Myocyte (in vitro differentiated cells): ENCODE measurements at regions not wholly inside any gene's neighbourhood (a gene's known extent, or its start where the extent isn't known, plus 50 kb on each side); places are given as distances from the start of the nearest gene placed in this dataset.
A peak's percentile ranks its signal among the peaks of the same experiment; 100 is the strongest.
"Not testable (repeated sequence)": the region's sequence is repeated elsewhere in the genome, so short reads cannot be mapped to it uniquely, and the experiment has no call there.

Experiments used
- DNase-seq: peaks from one replicate; pipeline ENCODE4 v3.0.0-alpha.2; 2012; ENCODE audit warnings: low read depth

GRCh38 chr6:12544821-12545565 is 171.6 kb upstream of the PHACTR1 start:
- DNase-seq: no peak

GRCh38 chr6:12545619-12546409 is 170.8 kb upstream of the PHACTR1 start:
- DNase-seq: peak; percentile 85

DNA sequence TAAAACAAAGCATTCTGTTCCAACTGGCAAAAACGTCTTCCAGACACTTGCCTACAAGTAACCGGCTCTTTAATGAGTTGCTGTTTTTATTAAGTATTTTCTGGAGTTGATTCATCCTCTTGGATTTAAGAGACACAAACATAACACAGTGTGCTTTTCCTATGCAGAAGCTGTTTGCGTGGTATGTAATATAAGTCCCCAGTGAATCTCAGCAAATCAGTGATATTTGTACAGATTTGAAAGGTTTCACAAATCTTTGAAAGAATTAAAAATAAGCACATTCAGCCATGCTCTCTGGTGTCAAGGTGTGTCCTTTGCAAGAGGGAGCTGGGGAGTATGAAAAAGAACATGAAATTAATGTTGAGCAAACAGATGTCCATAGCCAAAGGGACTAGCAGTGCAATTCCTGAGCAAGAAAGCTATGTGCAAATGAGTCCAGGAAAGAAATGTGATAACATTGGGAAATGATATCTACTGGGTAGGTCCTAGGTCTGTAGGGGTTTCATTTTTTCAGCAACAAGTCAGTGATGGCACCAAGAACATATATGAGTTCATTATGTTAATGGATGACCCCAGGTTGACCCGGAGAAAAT is 170.1 kb upstream of the PHACTR1 start:
- DNase-seq: no peak

DNA sequence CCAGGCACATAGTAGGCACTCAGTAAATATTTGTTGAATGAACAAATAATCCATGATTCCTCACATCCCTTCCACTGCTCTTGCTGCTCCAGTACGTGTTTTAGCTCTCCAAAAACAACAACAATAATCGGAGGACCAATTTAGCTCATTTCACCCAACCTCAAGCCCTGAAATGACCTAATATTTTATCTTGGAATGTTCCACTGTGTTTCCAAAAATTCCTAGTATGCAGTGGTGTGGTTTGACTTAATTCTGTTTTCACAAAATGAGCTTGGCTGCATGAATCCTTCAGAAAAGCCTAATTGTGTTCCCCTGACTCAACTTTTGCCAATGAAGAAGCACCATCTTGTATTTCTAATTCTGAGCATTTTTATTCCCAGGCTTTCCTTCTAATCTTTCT is 168.0 kb upstream of the PHACTR1 start:
- peak; percentile 59 for DNase-seq

DNA sequence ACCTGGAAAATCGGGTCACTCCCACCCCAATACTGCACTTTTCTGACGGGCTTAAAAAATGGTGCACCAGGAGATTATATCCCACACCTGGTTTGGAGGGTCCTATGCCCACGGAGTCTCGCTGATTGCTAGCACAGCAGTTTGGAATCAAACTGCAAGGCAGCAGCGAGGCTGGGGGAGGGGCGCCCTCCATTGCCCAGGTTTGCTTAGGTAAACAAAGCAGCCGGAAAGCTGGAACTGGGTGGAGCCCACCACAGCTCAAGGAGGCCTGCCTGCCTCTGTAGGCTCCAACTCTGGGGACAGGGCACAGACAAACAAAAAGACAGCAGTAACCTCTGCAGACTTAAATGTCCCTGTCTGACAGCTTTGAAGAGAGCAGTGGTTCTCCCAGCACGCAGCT is 167.1 kb upstream of the PHACTR1 start:
- not testable (repeated sequence) for DNase-seq

- DNase-seq: not testable (repeated sequence)
Measured at GRCh38 chr6:12554820-12555219, 161.7 kb upstream of the PHACTR1 start.

DNA sequence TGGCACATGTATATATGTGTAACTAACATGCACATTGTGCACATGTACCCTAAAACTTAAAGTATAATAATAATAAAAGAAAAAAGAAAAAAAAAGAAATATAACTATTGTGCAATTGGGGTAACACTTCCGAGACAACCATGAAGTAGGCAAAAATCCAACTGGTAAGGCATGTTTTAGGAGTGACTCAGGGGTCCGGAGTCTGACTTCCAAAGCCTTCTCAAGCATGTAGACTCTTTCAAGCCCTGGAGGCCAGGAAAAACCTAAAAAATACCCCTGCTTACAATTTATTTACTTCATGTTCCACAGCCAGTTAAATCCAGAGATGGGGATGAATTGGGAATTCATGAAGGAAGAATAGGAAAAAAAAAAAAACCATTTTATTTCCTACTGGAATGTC is 161.3 kb upstream of the PHACTR1 start:
- peak; percentile 33 for DNase-seq

DNA sequence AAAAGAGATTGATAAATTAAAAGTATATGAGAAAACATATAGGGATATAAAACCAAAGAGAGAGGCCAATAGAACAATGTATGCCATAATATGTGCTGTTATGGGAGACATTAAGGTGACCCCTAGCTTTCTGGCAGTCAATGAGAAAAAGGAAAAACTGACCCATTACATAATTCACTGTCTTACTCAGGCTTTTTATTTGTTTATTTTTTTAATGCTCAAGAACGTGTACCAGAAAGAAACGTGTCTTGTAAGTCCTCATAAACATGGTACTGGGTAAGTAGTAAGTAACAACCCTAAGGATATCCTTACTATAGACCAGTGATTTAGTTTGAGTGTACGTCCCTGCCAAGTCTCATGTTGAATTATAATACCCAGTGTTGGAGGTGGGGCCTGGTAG is 160.8 kb upstream of the PHACTR1 start:
- no peak for DNase-seq

DNA sequence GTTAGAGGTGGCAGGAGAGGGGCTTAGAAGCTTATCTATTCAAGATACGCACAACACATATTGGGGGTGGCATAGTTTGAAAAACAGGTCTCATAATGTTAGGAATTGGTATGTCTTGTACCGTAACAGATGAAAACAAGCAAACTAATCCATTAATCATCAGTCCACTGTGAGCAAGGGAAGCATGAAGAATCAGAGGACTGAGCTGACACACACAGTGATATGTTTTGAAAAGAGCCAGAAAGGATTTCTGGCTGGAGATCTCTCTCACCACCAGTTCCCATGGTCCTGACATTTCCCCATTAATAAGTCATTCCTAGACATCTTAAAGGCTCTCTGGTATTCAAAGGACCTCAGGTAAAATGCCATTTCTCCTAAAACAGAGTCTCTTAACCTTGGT is 158.8 kb upstream of the PHACTR1 start:
- no peak for DNase-seq

DNA sequence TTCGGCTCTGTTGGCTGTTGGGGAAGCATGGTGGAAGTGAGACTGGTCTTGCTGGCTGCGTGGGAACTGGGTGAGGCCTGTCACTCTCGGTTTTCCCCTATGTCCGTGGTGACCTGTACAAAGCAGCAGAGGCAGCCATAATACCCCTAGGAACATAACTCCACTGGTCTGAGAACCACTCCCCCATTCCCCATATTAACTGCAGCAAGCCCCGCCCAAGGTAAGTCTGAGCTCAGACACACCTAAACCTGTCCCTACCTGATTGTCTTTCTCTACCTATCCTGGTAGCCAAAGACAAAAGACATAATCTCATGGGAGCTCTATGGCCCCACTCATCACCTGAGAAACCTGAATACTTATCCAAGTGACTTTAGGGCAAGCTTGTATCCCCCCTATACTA is 156.3 kb upstream of the PHACTR1 start:
- DNase-seq: no peak

DNA sequence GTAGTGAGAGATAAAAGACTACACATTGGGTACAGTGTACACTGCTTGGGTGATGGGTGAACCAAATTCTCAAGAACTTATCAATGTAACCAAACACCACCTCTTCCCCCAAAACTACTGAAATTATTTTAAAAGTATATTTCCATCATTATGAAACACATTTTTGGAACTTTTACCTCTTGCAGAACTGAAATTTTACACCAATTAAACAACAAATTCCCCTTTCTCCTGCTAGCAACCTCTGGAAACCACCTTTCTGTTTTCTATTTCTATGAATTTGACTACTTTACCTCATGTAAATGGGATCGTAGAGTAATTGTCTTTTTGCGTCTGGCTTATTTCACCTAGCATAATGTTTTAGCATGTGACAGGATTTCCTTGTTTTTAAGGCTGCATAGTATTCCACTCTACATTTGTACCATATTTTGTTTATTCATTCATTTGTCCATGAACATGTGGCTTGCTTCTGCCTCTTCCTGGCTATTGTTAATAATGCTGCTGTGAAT is 149.9 kb upstream of the PHACTR1 start:
- no peak for DNase-seq

- no peak for DNase-seq
Measured at GRCh38 chr6:12567682-12568081, 148.9 kb upstream of the PHACTR1 start.

DNA sequence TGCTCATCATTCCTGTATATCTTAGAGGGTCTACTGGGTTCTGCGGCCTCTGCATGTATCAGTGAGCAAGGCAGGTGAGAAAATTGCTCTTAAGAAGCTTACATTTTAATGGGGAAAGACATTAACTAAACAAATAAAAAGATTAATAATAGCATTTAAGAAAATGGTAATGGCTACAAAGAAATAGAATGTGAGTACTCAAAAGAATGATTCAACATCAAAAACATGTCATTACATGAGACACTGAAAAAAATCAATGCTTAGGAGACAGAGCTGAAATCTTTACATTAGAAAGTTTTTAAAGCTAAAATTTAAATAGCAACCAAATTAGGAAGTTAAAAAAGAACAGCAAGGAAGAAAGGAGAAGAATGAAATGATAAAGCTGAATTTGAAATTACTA is 146.9 kb upstream of the PHACTR1 start:
- no peak for DNase-seq

DNA sequence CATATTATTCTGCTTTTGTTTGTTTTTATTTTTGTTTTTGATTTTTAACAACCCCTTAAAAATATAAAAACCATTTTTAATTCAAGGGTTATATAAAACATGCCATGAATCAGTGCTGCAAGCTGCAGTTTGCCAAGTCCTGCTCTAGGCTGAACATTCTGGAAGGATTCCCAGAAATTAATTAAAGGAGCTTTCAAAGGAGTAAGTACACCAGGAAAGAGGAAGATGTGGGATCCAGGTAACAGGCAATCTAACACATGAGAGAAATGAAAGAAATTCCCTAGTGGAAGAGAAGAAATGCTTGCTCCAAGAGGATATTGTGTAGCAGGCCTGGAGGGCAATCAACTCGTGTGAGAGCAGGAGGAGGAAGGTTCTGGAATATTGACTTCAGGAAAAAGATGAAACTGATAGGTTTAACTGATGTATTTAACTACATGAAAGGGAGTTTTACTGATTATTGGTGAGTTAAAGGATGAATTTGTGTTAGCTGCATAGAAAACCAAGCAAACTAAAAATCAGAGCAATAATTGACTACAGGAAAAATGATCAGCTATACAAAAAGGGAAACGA is 146.0 kb upstream of the PHACTR1 start:
- DNase-seq: peak; percentile 30

DNA sequence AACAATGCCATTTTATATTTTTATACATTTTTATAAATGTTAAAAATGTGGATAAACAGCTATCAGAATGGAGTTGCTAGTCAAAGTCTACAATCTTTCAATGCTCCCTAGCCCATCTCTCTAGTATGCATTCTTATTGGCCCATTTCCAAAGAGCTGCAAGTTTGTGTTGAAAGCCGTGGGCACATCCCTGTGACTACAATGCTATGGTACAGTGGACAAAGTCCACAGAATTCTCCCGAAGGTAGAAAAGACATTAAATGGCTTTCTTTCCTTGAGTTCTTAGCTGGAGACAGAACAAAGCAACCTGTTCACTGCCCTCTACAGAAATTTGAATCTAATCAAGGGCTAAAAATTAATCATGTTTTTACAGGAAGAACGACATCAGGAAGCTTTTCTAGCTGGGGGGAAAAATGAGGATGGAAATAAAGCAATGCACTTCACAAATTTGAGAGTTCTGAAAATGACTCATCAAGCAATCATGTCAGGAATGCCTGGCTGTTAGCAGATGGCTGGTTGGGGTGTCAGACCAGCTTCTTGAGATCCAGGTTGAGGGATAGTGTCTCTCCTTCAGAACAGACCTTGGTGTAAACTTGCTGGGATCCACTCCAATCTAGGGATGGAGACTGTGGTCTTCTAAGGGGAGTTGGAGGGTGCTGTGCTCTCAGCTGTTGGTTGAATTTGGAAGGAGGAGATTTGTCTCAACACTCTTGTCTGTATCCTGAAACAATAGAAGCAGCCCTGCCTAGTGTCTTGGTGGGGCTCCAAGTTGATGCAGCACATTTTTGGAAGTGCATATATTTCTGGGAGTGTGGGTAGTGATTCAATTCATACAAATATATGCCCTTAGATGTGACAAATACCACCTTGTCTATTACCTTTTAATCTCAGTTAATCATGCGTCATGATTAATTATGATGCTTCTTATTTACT is 143.4 kb upstream of the PHACTR1 start:
- DNase-seq: peak; percentile 79

- no peak for DNase-seq
Measured at GRCh38 chr6:12575961-12576360, 140.6 kb upstream of the PHACTR1 start.

DNA sequence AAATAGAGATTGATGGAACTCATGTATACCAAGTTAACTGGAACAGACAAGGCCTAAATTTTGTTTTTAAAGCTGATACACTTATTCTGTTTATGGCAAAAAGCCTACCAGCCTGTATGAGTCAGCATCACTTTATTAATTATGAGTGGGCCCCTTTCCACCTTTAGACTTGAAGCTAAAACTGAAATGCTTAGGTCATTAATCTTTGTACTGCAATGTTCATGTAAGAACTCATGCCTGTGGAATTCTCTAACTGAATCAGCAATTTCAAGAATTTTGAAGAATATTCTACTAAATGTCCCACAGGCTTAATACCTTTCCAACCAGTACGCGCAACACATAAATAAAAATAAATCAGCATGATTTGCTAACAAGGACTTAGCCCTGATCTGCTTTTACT is 140.2 kb upstream of the PHACTR1 start:
- peak; percentile 21 for DNase-seq

- DNase-seq: no peak
Measured at GRCh38 chr6:12577124-12577850, 139.3 kb upstream of the PHACTR1 start.

DNA sequence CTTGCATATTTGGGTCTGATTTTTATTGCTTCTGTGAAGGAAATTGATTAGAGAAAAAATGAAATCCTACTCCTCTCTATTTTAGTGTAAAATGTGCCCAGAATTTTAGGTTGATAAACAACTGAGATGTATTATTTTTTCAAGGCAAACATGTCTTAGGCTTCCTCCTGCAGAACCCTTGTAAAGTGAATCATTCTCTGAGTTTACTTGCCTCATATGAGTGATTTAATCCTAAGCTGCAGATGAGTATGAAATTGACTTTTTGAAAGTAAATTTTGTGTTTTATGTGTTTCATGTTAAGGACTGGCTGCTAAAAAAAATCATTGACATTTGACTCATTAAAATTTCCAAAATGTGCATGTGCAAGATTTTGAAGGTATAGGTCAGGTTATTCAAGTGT is 138.5 kb upstream of the PHACTR1 start:
- no peak for DNase-seq

DNA sequence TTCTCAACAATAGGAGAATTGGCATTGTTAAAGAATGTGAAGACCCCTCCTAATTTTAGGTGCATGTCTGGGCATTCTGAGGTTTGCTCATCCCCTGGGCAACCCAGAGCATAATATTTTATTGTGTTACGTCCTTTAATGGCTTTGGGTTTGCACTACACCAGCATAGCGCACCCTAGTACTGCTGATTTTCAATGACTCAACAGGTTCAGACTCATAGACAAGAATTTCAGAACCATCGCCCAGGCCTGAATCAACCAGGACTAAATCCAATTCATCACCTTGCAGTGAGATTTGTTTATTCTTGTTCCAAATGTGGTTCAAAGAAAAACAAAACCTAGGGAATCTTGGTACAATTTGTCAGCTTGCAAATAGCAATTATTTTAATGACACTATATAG is 137.8 kb upstream of the PHACTR1 start:
- DNase-seq: no peak
